Endothelial cell of umbilical vein (primary cell): ENCODE measurements at regions not wholly inside any gene's neighbourhood (a gene's known extent, or its start where the extent isn't known, plus 50 kb on each side); places are given as distances from the start of the nearest gene placed in this dataset.

Experiments used
- BruUV-seq: library from RNA; stranded (reverse); fragments of 400-500 nt; replicated peaks from 2 replicates; lab custom pipeline; 2021; lab: Mats Ljungman, UMichigan
- CTCF ChIA-PET: fragments of 300-600, 350-600 bp; sonication (Branson Sonifier 250); formaldehyde crosslinking; loops from one replicate; lab custom pipeline; 2021; ENCODE audit warnings: antibody characterized with exemption, inconsistent platforms; lab: Charles Lee
- POLR2A ChIA-PET: fragments of 300-600, 350-600 bp; sonication (Branson Sonifier 250); formaldehyde crosslinking; loops from one replicate; lab custom pipeline; 2021; ENCODE audit warnings: antibody characterized with exemption, inconsistent platforms; lab: Charles Lee
- DNase-seq: peaks from one replicate; pipeline ENCODE4 v3.0.0-alpha.2; 2011; ENCODE audit warnings: low read depth, low spot score
- FAIRE-seq: peaks from 2 replicates; lab custom pipeline; 2011; peaks lifted over from hg19 to GRCh38; lab: Jason Lieb, UNC
- H2AFZ ChIP-seq: 2 replicates; pipeline ENCODE4 v1.6.0; 2012; ENCODE audit warnings: low read depth, low read length, control low read depth, inconsistent platforms
- H3K27ac ChIP-seq: 2 replicates; pipeline ENCODE4 v1.5.1; 2011; ENCODE audit warnings: low read depth, mild to moderate bottlenecking, control low read depth, low read length, moderate library complexity; ENCODE audit not compliant: insufficient read depth
- H3K27me3 ChIP-seq, 2 experiments: 2 replicates each; pipeline versions ENCODE4 v1.6.0 to v1.6.1; 2011; ENCODE audit warnings: low read length in 2 of 2, mixed read lengths in 1 of 2; ENCODE audit not compliant: control insufficient read depth in 2 of 2, insufficient read depth in 2 of 2
- H3K36me3 ChIP-seq, 2 experiments: 2 replicates in 1 of 2; 3 replicates in 1 of 2; pipeline ENCODE4 v1.5.1; 2011; ENCODE audit warnings: low read length in 2 of 2, mild to moderate bottlenecking in 1 of 2, moderate library complexity in 1 of 2; ENCODE audit not compliant: control insufficient read depth in 2 of 2, insufficient read depth in 2 of 2; ENCODE audit errors: extremely low read depth in 1 of 2
- H3K4me1 ChIP-seq: 3 replicates; pipeline ENCODE4 v1.5.1; 2011; ENCODE audit warnings: mild to moderate bottlenecking, low read length; ENCODE audit not compliant: control insufficient read depth, insufficient read depth; ENCODE audit errors: extremely low read depth
- H3K4me2 ChIP-seq: 2 replicates; pipeline ENCODE4 v1.6.1; 2011; ENCODE audit warnings: low read length, control low read depth, mixed read lengths; ENCODE audit not compliant: insufficient read depth
- H3K4me3 ChIP-seq, 3 experiments: fragments of 200-600 bp in 1 of 3; sonication (generic), shearing (Covaris generic) in 1 of 3; replicated peaks in 1 of 3; 2 replicates each; pipeline ENCODE4 v1.5.1; 2011 to 2016; ENCODE audit warnings: control low read depth in 3 of 3, low read length in 3 of 3, mild to moderate bottlenecking in 2 of 3, inconsistent platforms in 1 of 3, low read depth in 1 of 3, moderate library complexity in 1 of 3; ENCODE audit not compliant: insufficient read depth in 1 of 3
- H3K79me2 ChIP-seq: 2 replicates; pipeline ENCODE4 v1.6.0; 2012; ENCODE audit warnings: low read length, inconsistent platforms; ENCODE audit not compliant: control insufficient read depth, insufficient read depth
- H3K9ac ChIP-seq: replicated peaks from 2 replicates; pipeline ENCODE3; 2011; ENCODE audit warnings: low read length, control low read depth; ENCODE audit not compliant: insufficient read depth; ENCODE audit errors: extremely low read depth
- H3K9me1 ChIP-seq: replicated peaks from 3 replicates; pipeline ENCODE4 v1.6.0; 2011; ENCODE audit warnings: mild to moderate bottlenecking, low read length; ENCODE audit not compliant: control insufficient read depth, insufficient read depth; ENCODE audit errors: extremely low read depth
- H3K9me3 ChIP-seq: replicated peaks from 2 replicates; pipeline ENCODE4 v1.5.1; 2012; ENCODE audit warnings: low read length, inconsistent platforms; ENCODE audit not compliant: control insufficient read depth, insufficient read depth
- H4K20me1 ChIP-seq: replicated peaks from 2 replicates; pipeline ENCODE3; 2011; ENCODE audit warnings: mild to moderate bottlenecking, low read length; ENCODE audit not compliant: control insufficient read depth, insufficient read depth; ENCODE audit errors: extremely low read depth
- CTCF ChIP-seq, 2 donors: IDR thresholded peaks; 1 replicate in 1 of 2; 2 replicates in 1 of 2; pipeline ENCODE4 v1.5.1; 2011; ENCODE audit warnings: low read length in 2 of 2, mild to moderate bottlenecking in 2 of 2, moderate library complexity in 2 of 2, control low read depth in 1 of 2, inconsistent platforms in 1 of 2, low read depth in 1 of 2; ENCODE audit not compliant: insufficient read depth in 1 of 2; ENCODE audit errors: extremely low read depth in 1 of 2
- EZH2 ChIP-seq: IDR thresholded peaks from 2 replicates; pipeline ENCODE4 v1.6.1; 2012; ENCODE audit warnings: borderline replicate concordance, low read depth, mild to moderate bottlenecking, moderate library complexity, low read length, inconsistent platforms; ENCODE audit not compliant: severe bottlenecking
- FOS ChIP-seq: IDR thresholded peaks from 2 replicates; pipeline ENCODE4 v1.6.1; 2011; ENCODE audit warnings: mild to moderate bottlenecking, low read length, moderate library complexity, borderline replicate concordance; ENCODE audit not compliant: insufficient read depth
- GATA2 ChIP-seq: IDR thresholded peaks from 2 replicates; pipeline ENCODE4 v1.7.0; 2011; ENCODE audit warnings: low read depth, mild to moderate bottlenecking, moderate library complexity, mixed read lengths, low read length; ENCODE audit not compliant: insufficient read length, insufficient read depth
- JUN ChIP-seq: IDR thresholded peaks from 2 replicates; pipeline ENCODE4 v1.6.1; 2011; ENCODE audit warnings: borderline replicate concordance, low read depth; ENCODE audit not compliant: insufficient read length, insufficient read depth
- MAX ChIP-seq: IDR thresholded peaks from 2 replicates; pipeline ENCODE4 v1.6.1; 2011; ENCODE audit not compliant: insufficient read depth, insufficient read length
- MYC ChIP-seq: IDR thresholded peaks from one replicate; pipeline ENCODE4 v1.6.1; 2011; ENCODE audit warnings: mild to moderate bottlenecking, low read depth, low read length
- POLR2A ChIP-seq: IDR thresholded peaks from 2 replicates; pipeline ENCODE4 v1.6.1; 2012; ENCODE audit warnings: low read depth, mild to moderate bottlenecking, control low read depth, low read length
- POLR2AphosphoS5 ChIP-seq: IDR thresholded peaks from 2 replicates; pipeline ENCODE4 v1.6.1; 2012; ENCODE audit warnings: low read depth, mild to moderate bottlenecking, control low read depth, low read length, moderate library complexity; ENCODE audit not compliant: insufficient read depth
- dilution Hi-C: fragments of 300-500 bp; cut with MboI; formaldehyde crosslinking; loops from one replicate; pipeline ENCODE4 v1.15.0; 2019; ENCODE audit warnings: low sequenced_read_pairs; ENCODE audit not compliant: extremely low pct_ligation_motif_present
- intact Hi-C: fragments of 100-400 bp; cut with micrococcal nuclease; formaldehyde crosslinking; loops from one replicate; pipeline ENCODE4 v1.10.0; 2022

GRCh38 chr14:48247977-48248376 is 572.6 kb upstream of the MDGA2 start:
- DNase-seq (no peak), FAIRE-seq (no peak)
- Histone ChIP-seq H3K4me2 (no peak overlapping the region), H2AFZ (no peak overlapping the region), H3K79me2 (no peaks in the 10 kb centered on the region), H3K9me3 (no peaks in the 10 kb centered on the region), H3K9me1 (no peaks in the 10 kb centered on the region), H3K4me1 (no peaks in the 10 kb centered on the region), H3K27ac (no peak overlapping the region), H3K4me3 (no peak overlapping the region), H4K20me1 (no peaks in the 10 kb centered on the region), H3K27me3 (no peaks in the 10 kb centered on the region), H3K9ac (no peak overlapping the region), H3K36me3 (no peaks in the 10 kb centered on the region)
- BruUV-seq: no TSS peak
- intact Hi-C loops: no loop called here
- TF ChIP-seq GATA2 (no peak), CTCF (IDR thresholded peaks at IDR 0.05; ENCODE audit: extremely low read depth in 1 of 2, insufficient read depth in 1 of 2, low read depth in 1 of 2, low read length in 2 of 2) (no peak), POLR2AphosphoS5 (no peak), POLR2A (no peak)
- dilution Hi-C loops: no loop called here
- CTCF ChIA-PET: no interaction called here
- POLR2A ChIA-PET: no interaction called here

GRCh38 chr14:48243900-48244299 is 568.5 kb upstream of the MDGA2 start:
- Histone ChIP-seq H2AFZ (no peak overlapping the region), H3K27ac (no peak overlapping the region), H3K4me2 (no peak overlapping the region), H3K9me1 (no peaks in the 10 kb centered on the region), H3K36me3 (no peaks in the 10 kb centered on the region), H3K4me3 (no peak overlapping the region), H3K27me3 (no peaks in the 10 kb centered on the region), H3K9ac (no peak overlapping the region), H4K20me1 (no peaks in the 10 kb centered on the region), H3K9me3 (no peaks in the 10 kb centered on the region), H3K4me1 (no peaks in the 10 kb centered on the region), H3K79me2 (no peaks in the 10 kb centered on the region)
- FAIRE-seq (no peak), DNase-seq (no peak)
- dilution Hi-C loops: no loop called here
- no TSS peak for BruUV-seq
- TF ChIP-seq EZH2: no peak
- no peak for TF ChIP-seq FOS
- TF ChIP-seq POLR2A: no peak
- TF ChIP-seq GATA2: no peak
- no peak for TF ChIP-seq MYC
- no peak for TF ChIP-seq MAX
- no peak for TF ChIP-seq CTCF (IDR thresholded peaks at IDR 0.05; ENCODE audit: extremely low read depth in 1 of 2, insufficient read depth in 1 of 2, low read depth in 1 of 2, low read length in 2 of 2)
- TF ChIP-seq POLR2AphosphoS5: no peak
- TF ChIP-seq JUN: no peak
- ChIA-PET CTCF (no interaction called here), POLR2A (no interaction called here)
- intact Hi-C loops: no loop called here
